CD14-positive monocyte (primary cell): ENCODE measurements at regions not wholly inside any gene's neighbourhood (a gene's known extent, or its start where the extent isn't known, plus 50 kb on each side); places are given as distances from the start of the nearest gene placed in this dataset.

ENCODE experiments used
- DNase-seq, 3 donors: peaks; one replicate each; pipeline ENCODE4 v3.0.0-alpha.2; 2011 to 2022
- H2AFZ ChIP-seq: 2 replicates; pipeline ENCODE4 v1.6.0; 2012; ENCODE audit warnings: mild to moderate bottlenecking, low read depth, low read length, inconsistent platforms; ENCODE audit not compliant: insufficient read depth, poor library complexity, severe bottlenecking
- H3K27ac ChIP-seq, 2 donors: 1 replicate in 1 of 2; 2 replicates in 1 of 2; pipeline ENCODE4 v1.5.1; 2012 to 2013; ENCODE audit warnings: low read length in 2 of 2, control low read depth in 1 of 2, inconsistent platforms in 1 of 2, low read depth in 1 of 2, mild to moderate bottlenecking in 1 of 2
- H3K27me3 ChIP-seq, 2 donors: one replicate each; pipeline versions ENCODE4 v1.6.0 to v1.6.1; 2011 to 2013; ENCODE audit warnings: low read length in 2 of 2; ENCODE audit not compliant: control insufficient read depth in 2 of 2, insufficient read depth in 2 of 2
- H3K36me3 ChIP-seq, 2 donors: replicated peaks in 1 of 2; 1 replicate in 1 of 2; 2 replicates in 1 of 2; pipeline versions ENCODE4 v1.5.1 to v1.6.1; 2012 to 2013; ENCODE audit warnings: low read length in 2 of 2, control low read depth in 1 of 2, inconsistent platforms in 1 of 2, mild to moderate bottlenecking in 1 of 2; ENCODE audit not compliant: insufficient read depth in 2 of 2, control insufficient read depth in 1 of 2
- H3K4me1 ChIP-seq, 2 donors: 1 replicate in 1 of 2; 2 replicates in 1 of 2; pipeline versions ENCODE4 v1.5.1 to v1.6.1; 2012 to 2013; ENCODE audit warnings: low read length in 2 of 2, control low read depth in 1 of 2, inconsistent platforms in 1 of 2, mild to moderate bottlenecking in 1 of 2, moderate library complexity in 1 of 2; ENCODE audit not compliant: insufficient read depth in 2 of 2, control insufficient read depth in 1 of 2
- H3K4me2 ChIP-seq: replicated peaks from 2 replicates; pipeline ENCODE3; 2012; ENCODE audit warnings: low read length, moderate library complexity, mild to moderate bottlenecking; ENCODE audit not compliant: poor library complexity, severe bottlenecking; ENCODE audit errors: extremely low read depth
- H3K4me3 ChIP-seq, 3 experiments: fragments of 200-600 bp in 1 of 3; sonication (generic) in 1 of 3; replicated peaks in 1 of 3; 1 replicate in 2 of 3; 2 replicates in 1 of 3; pipeline ENCODE4 v1.5.1; 2011 to 2013; ENCODE audit warnings: low read length in 3 of 3, mild to moderate bottlenecking in 3 of 3, control low read depth in 2 of 3, low read depth in 2 of 3, inconsistent platforms in 1 of 3, moderate library complexity in 1 of 3
- H3K79me2 ChIP-seq: 2 replicates; pipeline ENCODE4 v1.6.0; 2012; ENCODE audit warnings: mild to moderate bottlenecking, control low read depth, inconsistent platforms, low read length, moderate library complexity; ENCODE audit not compliant: insufficient read depth
- H3K9ac ChIP-seq: 2 replicates; pipeline ENCODE4 v1.6.0; 2017; ENCODE audit warnings: low read length, mild to moderate bottlenecking; ENCODE audit not compliant: insufficient read depth, poor library complexity, severe bottlenecking
- H3K9me3 ChIP-seq, 2 donors: replicated peaks in 1 of 2; 1 replicate in 1 of 2; 2 replicates in 1 of 2; pipeline versions ENCODE4 v1.5.1 to v1.6.1; 2012 to 2013; ENCODE audit warnings: low read length in 2 of 2, control low read depth in 1 of 2; ENCODE audit not compliant: control insufficient read depth in 1 of 2, insufficient read depth in 1 of 2
- H4K20me1 ChIP-seq: 2 replicates; pipeline ENCODE4 v1.6.0; 2012; ENCODE audit warnings: mild to moderate bottlenecking, low read length, control low read depth, moderate library complexity; ENCODE audit not compliant: insufficient read depth
- H3K27ac Mint-ChIP-seq, 7 donors: one replicate each; pipeline ENCODE4 v1.8.0; 2020; ENCODE audit warnings: mild to moderate bottlenecking in 7 of 7, mixed read lengths in 7 of 7, moderate library complexity in 6 of 7, inconsistent platforms in 2 of 7
- H3K27me3 Mint-ChIP-seq, 3 donors: one replicate each; pipeline ENCODE4 v1.8.0; 2021 to 2022; ENCODE audit warnings: low read depth in 3 of 3, mild to moderate bottlenecking in 3 of 3, mixed read lengths in 3 of 3, moderate library complexity in 3 of 3, inconsistent platforms in 1 of 3
- H3K36me3 Mint-ChIP-seq, 2 donors: one replicate each; pipeline ENCODE4 v1.8.0; 2020; ENCODE audit warnings: mixed read lengths in 2 of 2, inconsistent platforms in 1 of 2, mild to moderate bottlenecking in 1 of 2
- H3K4me1 Mint-ChIP-seq: one replicate; pipeline ENCODE4 v1.8.0; 2020; ENCODE audit warnings: mild to moderate bottlenecking, mixed read lengths
- H3K4me3 Mint-ChIP-seq, 2 donors: one replicate each; pipeline ENCODE4 v1.8.0; 2020; ENCODE audit warnings: mild to moderate bottlenecking in 2 of 2, mixed read lengths in 2 of 2, moderate library complexity in 1 of 2
- H3K9me3 Mint-ChIP-seq, 7 donors: one replicate each; pipeline ENCODE4 v1.8.0; 2020 to 2022; ENCODE audit warnings: mixed read lengths in 7 of 7, mild to moderate bottlenecking in 6 of 7, moderate library complexity in 6 of 7, inconsistent platforms in 2 of 7
- WGBS: methylation state at CpG from one replicate; pipeline ENCODE4 v1.1.5; 2013; ENCODE audit warnings: missing lambda C conversion rate; ENCODE audit not compliant: insufficient coverage; 5-methylcytosine and 5-hydroxymethylcytosine counted together
- intact Hi-C, 2 donors: fragments of 100-400 bp; cut with micrococcal nuclease; formaldehyde crosslinking; loops; one replicate each; pipeline versions ENCODE4 v1.15.0 to v1.15.1; 2023
- TF ChIP-seq, protein P1 (sequence below): fragments of 200-600 bp; IDR thresholded peaks from one replicate; pipeline ENCODE4 v1.8.0; 2022; ENCODE audit warnings: antibody characterized with exemption, mild to moderate bottlenecking

DNA sequence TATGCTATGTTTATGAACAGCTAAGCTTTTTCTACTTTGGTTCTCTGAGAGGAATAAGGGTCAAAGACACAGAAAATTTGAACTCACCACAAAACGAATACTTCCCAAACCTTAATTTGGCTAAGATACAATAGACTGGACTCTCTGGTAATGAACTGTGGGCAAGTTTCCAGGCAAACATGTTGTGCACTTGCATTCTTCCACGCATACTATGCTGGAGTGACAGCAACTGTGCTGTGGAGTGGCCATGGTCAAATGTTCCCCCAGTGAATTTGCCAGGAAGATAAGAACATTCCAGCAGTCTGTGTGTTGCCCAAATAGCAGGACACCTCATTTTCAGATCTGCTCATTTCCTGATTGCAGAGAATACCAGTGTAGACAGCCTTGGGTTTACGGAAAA, 275.3 kb upstream of the IL12B start:
- Histone ChIP-seq H3K9ac (no peak overlapping the region), H3K4me3 (no peak overlapping the region), H3K27ac (no peak overlapping the region), H4K20me1 (no peaks in the 10 kb centered on the region), H3K4me2 (no peak overlapping the region), H3K4me1 (no peaks in the 10 kb centered on the region), H3K27me3 (no peaks in the 10 kb centered on the region), H2AFZ (no peak overlapping the region), H3K79me2 (no peaks in the 10 kb centered on the region), H3K9me3 (peaks cover 0 to 7% of the 10 kb centered on the region in 2 donors), H3K36me3 (no peaks in the 10 kb centered on the region)
- H3K27ac Mint-ChIP-seq: no peak overlapping the region
- peaks cover 0 to 16% (median 5%) of the 10 kb centered on the region in 7 donors for H3K9me3 Mint-ChIP-seq
- peaks cover 7% of the 10 kb centered on the region for H3K4me1 Mint-ChIP-seq
- TF ChIP-seq, protein P1, sequence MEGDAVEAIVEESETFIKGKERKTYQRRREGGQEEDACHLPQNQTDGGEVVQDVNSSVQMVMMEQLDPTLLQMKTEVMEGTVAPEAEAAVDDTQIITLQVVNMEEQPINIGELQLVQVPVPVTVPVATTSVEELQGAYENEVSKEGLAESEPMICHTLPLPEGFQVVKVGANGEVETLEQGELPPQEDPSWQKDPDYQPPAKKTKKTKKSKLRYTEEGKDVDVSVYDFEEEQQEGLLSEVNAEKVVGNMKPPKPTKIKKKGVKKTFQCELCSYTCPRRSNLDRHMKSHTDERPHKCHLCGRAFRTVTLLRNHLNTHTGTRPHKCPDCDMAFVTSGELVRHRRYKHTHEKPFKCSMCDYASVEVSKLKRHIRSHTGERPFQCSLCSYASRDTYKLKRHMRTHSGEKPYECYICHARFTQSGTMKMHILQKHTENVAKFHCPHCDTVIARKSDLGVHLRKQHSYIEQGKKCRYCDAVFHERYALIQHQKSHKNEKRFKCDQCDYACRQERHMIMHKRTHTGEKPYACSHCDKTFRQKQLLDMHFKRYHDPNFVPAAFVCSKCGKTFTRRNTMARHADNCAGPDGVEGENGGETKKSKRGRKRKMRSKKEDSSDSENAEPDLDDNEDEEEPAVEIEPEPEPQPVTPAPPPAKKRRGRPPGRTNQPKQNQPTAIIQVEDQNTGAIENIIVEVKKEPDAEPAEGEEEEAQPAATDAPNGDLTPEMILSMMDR: no peak
- no peak overlapping the region for H3K4me3 Mint-ChIP-seq
- peaks cover 0 to 1% (median 0%) of the 10 kb centered on the region in 3 donors for H3K27me3 Mint-ChIP-seq
- WGBS: 100% methylated on average over 2 of the region's 3 CpGs
- intact Hi-C loops: no loop called here
- H3K36me3 Mint-ChIP-seq: no peaks in the 10 kb centered on the region
- no peak for DNase-seq

DNA sequence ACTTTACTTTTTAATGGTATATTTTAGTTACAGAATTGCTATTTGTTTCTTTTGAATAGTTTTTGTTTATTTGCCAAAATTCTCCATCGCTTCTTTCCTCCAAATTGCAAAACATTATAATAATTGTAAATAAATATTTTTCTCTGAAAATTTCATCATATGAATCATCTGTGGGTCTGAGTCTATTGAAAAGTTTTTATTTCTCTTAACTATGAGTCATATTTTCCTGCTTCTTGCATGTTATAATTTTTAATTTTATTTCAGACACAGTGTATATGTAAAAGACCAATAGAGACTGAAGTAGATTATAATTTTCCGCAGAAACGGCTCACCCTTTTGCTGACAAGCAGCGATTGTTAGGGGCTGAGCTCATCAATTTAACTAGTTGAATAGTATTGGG, 279.1 kb upstream of the IL12B start:
- Mint-ChIP-seq H3K4me1 (no peaks in the 10 kb centered on the region), H3K4me3 (no peak overlapping the region), H3K9me3 (peaks cover 0 to 11% (median 0%) of the 10 kb centered on the region in 7 donors), H3K27ac (no peak overlapping the region), H3K36me3 (no peaks in the 10 kb centered on the region), H3K27me3 (peaks cover 0 to 4% (median 4%) of the 10 kb centered on the region in 3 donors)
- Histone ChIP-seq H4K20me1 (no peaks in the 10 kb centered on the region), H3K36me3 (no peaks in the 10 kb centered on the region), H3K27ac (no peak overlapping the region), H3K4me3 (no peak overlapping the region), H3K4me1 (no peaks in the 10 kb centered on the region), H3K9me3 (no peaks in the 10 kb centered on the region), H3K27me3 (no peaks in the 10 kb centered on the region), H2AFZ (no peak overlapping the region), H3K4me2 (no peak overlapping the region), H3K9ac (no peak overlapping the region), H3K79me2 (no peaks in the 10 kb centered on the region)
- WGBS: no CpG with 5 or more reads among the region's 4 CpGs
- TF ChIP-seq, protein P1: no peak
- intact Hi-C loops: no loop called here
- DNase-seq: no peak
